Activated T-cell treated with anti-CD3 and anti-CD28 coated beads, Interleukin-2, amount 50 U/mL, for 4 hours (primary cell): ENCODE measurements at regions not wholly inside any gene's neighbourhood (a gene's known extent, or its start where the extent isn't known, plus 50 kb on each side); places are given as distances from the start of the nearest gene placed in this dataset.

ENCODE experiments used
- ATAC-seq, 2 donors: fragments of 200-7000 bp; cut with Tn5 transposase; one replicate each; pipeline ENCODE4 v1.10.0; 2021
- DNase-seq: peaks from one replicate; pipeline ENCODE4 v3.0.0-alpha.2; 2020
- H3K27me3 Mint-ChIP-seq: one replicate; pipeline ENCODE4 v1.8.0; 2021; ENCODE audit warnings: low read depth, mixed read lengths
- H3K36me3 Mint-ChIP-seq: one replicate; pipeline ENCODE4 v1.8.0; 2022; ENCODE audit warnings: mixed read lengths; ENCODE audit not compliant: insufficient read depth
- H3K4me1 Mint-ChIP-seq: one replicate; pipeline ENCODE4 v1.8.0; 2021; ENCODE audit warnings: low read depth, mixed read lengths
- H3K4me3 Mint-ChIP-seq: one replicate; pipeline ENCODE4 v1.8.0; 2021; ENCODE audit warnings: mild to moderate bottlenecking, moderate library complexity, mixed read lengths
- H3K9me3 Mint-ChIP-seq: one replicate; pipeline ENCODE4 v1.8.0; 2021; ENCODE audit warnings: mixed read lengths

- H3K4me1 Mint-ChIP-seq = no peaks in the 10 kb centered on the region
- ATAC-seq = no peak
These were observed 65.5 kb downstream of the ANKRD60 start for GRCh38 chr20:58162986-58163385.

GRCh38 chr20:58161192-58161591 lies 67.3 kb downstream of the ANKRD60 start:
- ATAC-seq (no peak), DNase-seq (no peak)
- H3K9me3 Mint-ChIP-seq = no peaks in the 10 kb centered on the region
- no peaks in the 10 kb centered on the region for H3K4me1 Mint-ChIP-seq
- H3K4me3 Mint-ChIP-seq = no peak overlapping the region
- H3K36me3 Mint-ChIP-seq = no peaks in the 10 kb centered on the region
- H3K27me3 Mint-ChIP-seq = peaks cover 8% of the 10 kb centered on the region

More at GRCh38 chr20:58162986-58163385, 65.5 kb downstream of the ANKRD60 start:
- Mint-ChIP-seq H3K36me3 (no peaks in the 10 kb centered on the region), H3K27me3 (peaks cover 4% of the 10 kb centered on the region), H3K4me3 (no peak overlapping the region), H3K9me3 (no peaks in the 10 kb centered on the region)
- no peak for DNase-seq

- ATAC-seq = no peak
- Mint-ChIP-seq H3K9me3 (no peaks in the 10 kb centered on the region), H3K36me3 (no peaks in the 10 kb centered on the region), H3K4me1 (no peaks in the 10 kb centered on the region), H3K27me3 (peaks cover 8% of the 10 kb centered on the region), H3K4me3 (no peak overlapping the region)
- no peak for DNase-seq
These were observed 67.9 kb downstream of the ANKRD60 start for GRCh38 chr20:58160451-58161061.

- no peaks in the 10 kb centered on the region for H3K4me1 Mint-ChIP-seq
- DNase-seq = no peak
- H3K36me3 Mint-ChIP-seq = no peaks in the 10 kb centered on the region
- no peaks in the 10 kb centered on the region for H3K9me3 Mint-ChIP-seq
- H3K27me3 Mint-ChIP-seq = peaks cover 41% of the 10 kb centered on the region
- H3K4me3 Mint-ChIP-seq = no peak overlapping the region
- ATAC-seq = no peak
These were observed 73.1 kb downstream of the ANKRD60 start for GRCh38 chr20:58155148-58155925.

GRCh38 chr20:58154113-58154512 lies 74.3 kb downstream of the ANKRD60 start:
- Mint-ChIP-seq H3K9me3 (no peaks in the 10 kb centered on the region), H3K27me3 (peaks cover 52% of the 10 kb centered on the region), H3K4me3 (no peak overlapping the region), H3K36me3 (no peaks in the 10 kb centered on the region), H3K4me1 (no peaks in the 10 kb centered on the region)
- ATAC-seq = no peak
- no peak for DNase-seq

- ATAC-seq = no peak
- Mint-ChIP-seq H3K9me3 (no peaks in the 10 kb centered on the region), H3K4me3 (no peak overlapping the region), H3K27me3 (peaks cover 61% of the 10 kb centered on the region), H3K36me3 (no peaks in the 10 kb centered on the region), H3K4me1 (no peaks in the 10 kb centered on the region)
- DNase-seq = no peak
These were observed 75.3 kb downstream of the ANKRD60 start for GRCh38 chr20:58153121-58153520.

- Mint-ChIP-seq H3K9me3 (no peaks in the 10 kb centered on the region), H3K4me1 (no peaks in the 10 kb centered on the region), H3K36me3 (no peaks in the 10 kb centered on the region), H3K4me3 (no peak overlapping the region), H3K27me3 (peaks cover 63% of the 10 kb centered on the region)
- ATAC-seq = no peak
- no peak for DNase-seq
These were observed 77.7 kb downstream of the ANKRD60 start for GRCh38 chr20:58150772-58151171.

- Mint-ChIP-seq H3K36me3 (no peaks in the 10 kb centered on the region), H3K4me3 (no peak overlapping the region), H3K9me3 (no peaks in the 10 kb centered on the region), H3K4me1 (no peaks in the 10 kb centered on the region), H3K27me3 (peaks cover 59% of the 10 kb centered on the region)
- DNase-seq = no peak
- no peak for ATAC-seq
These were observed 78.9 kb downstream of the ANKRD60 start for GRCh38 chr20:58149437-58150091.

GRCh38 chr20:58148891-58149290 lies 79.6 kb downstream of the ANKRD60 start:
- DNase-seq (no peak), ATAC-seq (no peak)
- no peak overlapping the region for H3K4me3 Mint-ChIP-seq
- peaks cover 55% of the 10 kb centered on the region for H3K27me3 Mint-ChIP-seq
- no peaks in the 10 kb centered on the region for H3K4me1 Mint-ChIP-seq
- H3K36me3 Mint-ChIP-seq = no peaks in the 10 kb centered on the region
- H3K9me3 Mint-ChIP-seq = no peaks in the 10 kb centered on the region

GRCh38 chr20:58147628-58148370 lies 80.7 kb downstream of the ANKRD60 start:
- DNase-seq = no peak
- peaks cover 47% of the 10 kb centered on the region for H3K27me3 Mint-ChIP-seq
- H3K4me3 Mint-ChIP-seq = no peak overlapping the region
- no peaks in the 10 kb centered on the region for H3K9me3 Mint-ChIP-seq
- no peaks in the 10 kb centered on the region for H3K36me3 Mint-ChIP-seq
- ATAC-seq = no peak
- no peaks in the 10 kb centered on the region for H3K4me1 Mint-ChIP-seq

GRCh38 chr20:58146746-58147140 lies 81.7 kb downstream of the ANKRD60 start:
- Mint-ChIP-seq H3K36me3 (no peaks in the 10 kb centered on the region), H3K4me3 (no peak overlapping the region), H3K4me1 (no peaks in the 10 kb centered on the region), H3K9me3 (no peaks in the 10 kb centered on the region), H3K27me3 (peaks cover 45% of the 10 kb centered on the region)
- ATAC-seq (no peak), DNase-seq (no peak)

GRCh38 chr20:58146081-58146745 lies 82.2 kb downstream of the ANKRD60 start:
- no peak overlapping the region for H3K4me3 Mint-ChIP-seq
- H3K9me3 Mint-ChIP-seq = no peaks in the 10 kb centered on the region
- no peak for DNase-seq
- H3K27me3 Mint-ChIP-seq = peaks cover 43% of the 10 kb centered on the region
- H3K4me1 Mint-ChIP-seq = no peaks in the 10 kb centered on the region
- no peak for ATAC-seq
- H3K36me3 Mint-ChIP-seq = no peaks in the 10 kb centered on the region

- no peak overlapping the region for H3K4me3 Mint-ChIP-seq
- no peaks in the 10 kb centered on the region for H3K9me3 Mint-ChIP-seq
- H3K4me1 Mint-ChIP-seq = no peaks in the 10 kb centered on the region
- ATAC-seq = no peak
- no peak for DNase-seq
- H3K27me3 Mint-ChIP-seq = peaks cover 37% of the 10 kb centered on the region
- no peaks in the 10 kb centered on the region for H3K36me3 Mint-ChIP-seq
These were observed 82.9 kb downstream of the ANKRD60 start for GRCh38 chr20:58145506-58146080.

GRCh38 chr20:58144096-58144495 lies 84.4 kb downstream of the ANKRD60 start:
- Mint-ChIP-seq H3K27me3 (peaks cover 24% of the 10 kb centered on the region), H3K9me3 (no peaks in the 10 kb centered on the region), H3K4me1 (no peaks in the 10 kb centered on the region), H3K4me3 (no peak overlapping the region), H3K36me3 (no peaks in the 10 kb centered on the region)
- DNase-seq (no peak), ATAC-seq (no peak)
